Mesothelial cell of epicardium (in vitro differentiated cells): ENCODE measurements at regions not wholly inside any gene's neighbourhood (a gene's known extent, or its start where the extent isn't known, plus 50 kb on each side); places are given as distances from the start of the nearest gene placed in this dataset.

Experiments
- DNase-seq, 2 experiments: peaks; one replicate each; pipeline ENCODE4 v3.0.0; 2021; ENCODE audit warnings: low spot score in 2 of 2; ENCODE audit not compliant: unreplicated experiment in 2 of 2
- H3K27ac Mint-ChIP-seq: 2 replicates; pipeline ENCODE4 v1.8.0; 2021; ENCODE audit warnings: mixed read lengths
- H3K27me3 Mint-ChIP-seq: 2 replicates; pipeline ENCODE4 v1.8.0; 2021; ENCODE audit warnings: low read depth, mixed read lengths
- H3K36me3 Mint-ChIP-seq: 2 replicates; pipeline ENCODE4 v1.8.0; 2021; ENCODE audit warnings: mixed read lengths
- H3K4me1 Mint-ChIP-seq: 2 replicates; pipeline ENCODE4 v1.8.0; 2021; ENCODE audit warnings: mixed read lengths
- H3K4me3 Mint-ChIP-seq: 2 replicates; pipeline ENCODE4 v1.8.0; 2021; ENCODE audit warnings: mild to moderate bottlenecking, moderate library complexity, mixed read lengths
- H3K9me3 Mint-ChIP-seq: 2 replicates; pipeline ENCODE4 v1.8.0; 2021; ENCODE audit warnings: mixed read lengths
- TF ChIP-seq, protein P1 (sequence below): fragments of 200-600 bp; sonication (generic); IDR thresholded peaks from one replicate; pipeline ENCODE4 v1.5.0; 2021; ENCODE audit warnings: antibody characterized with exemption; ENCODE audit not compliant: unreplicated experiment

DNA sequence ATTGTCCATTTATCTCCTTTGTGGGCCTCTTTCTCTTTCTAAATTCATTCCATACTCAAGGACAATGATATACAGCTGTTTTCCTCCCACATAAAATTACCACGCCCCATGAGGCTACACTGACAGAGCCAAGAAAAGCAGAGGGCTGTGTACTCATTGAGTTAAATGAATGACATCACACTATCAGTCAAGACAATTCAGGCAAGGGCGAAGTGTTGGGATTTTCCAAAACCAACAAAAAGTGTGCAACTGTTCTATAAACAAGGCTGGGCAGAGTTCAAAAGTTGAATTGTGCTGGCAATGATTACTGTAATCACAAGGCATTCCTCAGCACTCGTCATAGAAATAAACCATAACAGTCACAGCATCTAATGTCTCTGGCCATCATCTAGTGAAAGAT is 799.6 kb upstream of the DIAPH2 start:
- TF ChIP-seq, protein P1, sequence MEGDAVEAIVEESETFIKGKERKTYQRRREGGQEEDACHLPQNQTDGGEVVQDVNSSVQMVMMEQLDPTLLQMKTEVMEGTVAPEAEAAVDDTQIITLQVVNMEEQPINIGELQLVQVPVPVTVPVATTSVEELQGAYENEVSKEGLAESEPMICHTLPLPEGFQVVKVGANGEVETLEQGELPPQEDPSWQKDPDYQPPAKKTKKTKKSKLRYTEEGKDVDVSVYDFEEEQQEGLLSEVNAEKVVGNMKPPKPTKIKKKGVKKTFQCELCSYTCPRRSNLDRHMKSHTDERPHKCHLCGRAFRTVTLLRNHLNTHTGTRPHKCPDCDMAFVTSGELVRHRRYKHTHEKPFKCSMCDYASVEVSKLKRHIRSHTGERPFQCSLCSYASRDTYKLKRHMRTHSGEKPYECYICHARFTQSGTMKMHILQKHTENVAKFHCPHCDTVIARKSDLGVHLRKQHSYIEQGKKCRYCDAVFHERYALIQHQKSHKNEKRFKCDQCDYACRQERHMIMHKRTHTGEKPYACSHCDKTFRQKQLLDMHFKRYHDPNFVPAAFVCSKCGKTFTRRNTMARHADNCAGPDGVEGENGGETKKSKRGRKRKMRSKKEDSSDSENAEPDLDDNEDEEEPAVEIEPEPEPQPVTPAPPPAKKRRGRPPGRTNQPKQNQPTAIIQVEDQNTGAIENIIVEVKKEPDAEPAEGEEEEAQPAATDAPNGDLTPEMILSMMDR, result no peak
- DNase-seq, result no peak
- no peak overlapping the region for H3K4me3 Mint-ChIP-seq
- peak overlapping the region; percentile 4 for H3K27ac Mint-ChIP-seq
- H3K4me1 Mint-ChIP-seq, result peaks cover 16% of the 10 kb centered on the region
- H3K36me3 Mint-ChIP-seq, result no peaks in the 10 kb centered on the region
- no peaks in the 10 kb centered on the region for H3K9me3 Mint-ChIP-seq
- no peaks in the 10 kb centered on the region for H3K27me3 Mint-ChIP-seq

DNA sequence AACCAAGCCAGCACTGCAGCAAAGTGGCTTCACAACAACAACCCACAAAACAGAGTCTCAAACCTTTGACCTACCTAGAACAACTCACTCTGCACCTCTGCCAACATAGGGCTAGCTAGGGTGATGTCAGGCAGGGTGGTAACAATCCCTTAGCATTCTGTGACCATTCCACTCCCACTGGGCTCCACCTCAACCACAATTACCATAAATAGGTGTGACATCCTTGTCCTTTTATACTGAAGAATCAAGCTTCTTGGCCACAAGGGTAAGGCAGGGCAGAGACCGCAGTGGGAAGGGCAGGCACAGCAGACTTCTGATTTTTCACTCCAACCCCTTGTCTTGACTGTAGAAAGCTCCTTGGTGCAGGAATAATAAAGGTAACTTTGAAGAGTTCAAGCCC is 795.4 kb upstream of the DIAPH2 start:
- no peak for DNase-seq
- TF ChIP-seq, protein P1, result no peak

DNA sequence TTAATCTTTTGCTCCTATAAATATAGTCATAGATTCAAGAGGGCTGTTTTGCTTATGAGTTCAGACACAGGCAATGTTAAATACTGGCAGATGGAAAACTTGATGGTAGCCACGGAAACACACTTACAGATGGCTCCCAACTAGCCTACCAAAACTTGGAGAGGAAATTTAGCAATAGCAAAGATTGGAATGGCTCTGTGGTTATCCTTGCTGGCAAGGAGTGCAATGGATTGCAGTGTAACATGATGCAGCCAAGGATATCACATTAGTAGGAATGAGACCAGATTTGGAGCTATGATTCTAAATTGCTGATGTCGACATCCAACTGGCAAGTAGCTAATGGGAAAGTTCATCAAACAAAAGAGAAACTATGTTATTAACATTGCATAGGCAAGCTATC is 791.0 kb upstream of the DIAPH2 start:
- Mint-ChIP-seq H3K27ac (no peak overlapping the region), H3K27me3 (no peaks in the 10 kb centered on the region), H3K36me3 (no peaks in the 10 kb centered on the region), H3K4me1 (peaks cover 6% of the 10 kb centered on the region), H3K9me3 (no peaks in the 10 kb centered on the region), H3K4me3 (no peak overlapping the region)
- no peak for DNase-seq
- TF ChIP-seq, protein P1, result no peak

More for the DNA sequence above, 795.4 kb upstream of the DIAPH2 start:
- H3K9me3 Mint-ChIP-seq, result no peaks in the 10 kb centered on the region
- H3K36me3 Mint-ChIP-seq, result no peaks in the 10 kb centered on the region
- peaks cover 20% of the 10 kb centered on the region for H3K4me1 Mint-ChIP-seq
- no peak overlapping the region for H3K27ac Mint-ChIP-seq
- H3K4me3 Mint-ChIP-seq, result no peak overlapping the region
- no peaks in the 10 kb centered on the region for H3K27me3 Mint-ChIP-seq

DNA sequence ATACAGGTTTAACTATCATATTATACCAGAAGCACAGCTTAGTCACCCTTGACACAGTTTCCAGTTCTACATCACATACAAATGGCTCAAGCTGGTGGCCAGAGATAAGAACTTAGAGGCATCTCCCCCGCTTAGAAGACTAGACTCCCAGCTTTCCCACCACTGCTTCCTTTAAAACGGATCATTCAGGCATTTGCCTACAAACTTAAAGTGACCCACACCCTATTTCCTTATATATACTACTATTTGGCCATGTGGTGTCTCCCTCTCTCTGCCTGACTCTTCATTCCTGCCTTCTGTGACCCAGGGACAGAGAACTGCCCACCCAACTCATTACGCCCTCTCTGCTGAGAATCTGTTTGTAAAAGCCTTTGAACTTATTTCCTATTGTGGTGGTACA is 781.2 kb upstream of the DIAPH2 start:
- Mint-ChIP-seq H3K4me1 (no peaks in the 10 kb centered on the region), H3K9me3 (peaks cover 4% of the 10 kb centered on the region), H3K27ac (no peak overlapping the region), H3K27me3 (no peaks in the 10 kb centered on the region), H3K4me3 (no peak overlapping the region), H3K36me3 (no peaks in the 10 kb centered on the region)
- DNase-seq, result no peak
- TF ChIP-seq, protein P1, result no peak

DNA sequence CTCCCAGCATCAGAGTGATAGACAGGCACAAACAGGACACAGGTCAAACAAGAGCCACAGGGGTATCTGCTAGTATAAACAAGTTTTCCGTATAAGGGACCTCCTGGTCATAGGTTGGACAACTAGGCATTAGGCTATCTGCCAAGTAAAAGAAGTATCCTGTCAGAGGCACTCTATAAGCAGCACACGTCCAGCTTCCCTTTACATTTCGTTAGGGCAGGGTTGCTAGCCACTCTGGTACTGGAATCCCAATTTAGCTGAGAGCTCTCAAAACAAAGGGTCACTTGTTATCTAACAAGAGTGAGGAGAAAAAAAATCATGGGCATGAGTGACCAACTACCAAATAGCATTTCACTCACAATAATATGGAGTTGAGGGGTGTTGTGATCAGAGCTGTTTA is 780.7 kb upstream of the DIAPH2 start:
- Mint-ChIP-seq H3K4me1 (no peaks in the 10 kb centered on the region), H3K9me3 (peaks cover 4% of the 10 kb centered on the region), H3K27ac (no peak overlapping the region), H3K36me3 (no peaks in the 10 kb centered on the region), H3K27me3 (no peaks in the 10 kb centered on the region), H3K4me3 (no peak overlapping the region)
- TF ChIP-seq, protein P1, result no peak
- no peak for DNase-seq

DNA sequence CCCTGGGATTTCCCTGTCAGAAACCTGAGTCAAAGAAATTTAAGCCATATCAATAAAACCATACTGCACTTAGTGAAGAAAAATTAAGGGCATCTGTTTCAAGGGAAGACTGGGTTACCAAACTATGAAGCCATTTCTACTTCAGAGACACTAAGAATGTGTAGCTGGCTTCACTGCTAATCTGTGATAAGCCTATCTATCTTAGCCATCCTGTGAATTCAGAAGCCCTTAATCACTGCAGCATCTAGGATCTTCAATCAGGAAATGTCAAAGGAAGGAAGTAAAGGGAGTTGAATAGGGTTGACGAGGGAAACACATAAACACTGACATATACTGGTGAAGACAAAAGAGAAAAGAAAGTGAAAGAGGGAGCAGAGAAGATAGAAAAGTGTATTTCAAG is 777.6 kb upstream of the DIAPH2 start:
- Mint-ChIP-seq H3K4me1 (no peaks in the 10 kb centered on the region), H3K9me3 (no peaks in the 10 kb centered on the region), H3K36me3 (no peaks in the 10 kb centered on the region), H3K27me3 (no peaks in the 10 kb centered on the region), H3K4me3 (no peak overlapping the region), H3K27ac (no peak overlapping the region)
- TF ChIP-seq, protein P1, result no peak
- DNase-seq, result no peak
